HUES48 (cell line): ENCODE measurements at regions not wholly inside any gene's neighbourhood (a gene's known extent, or its start where the extent isn't known, plus 50 kb on each side); places are given as distances from the start of the nearest gene placed in this dataset.

Experiments used
- H3K27ac ChIP-seq: one replicate; pipeline ENCODE4 v1.7.0; 2013; ENCODE audit warnings: low read depth, low read length, inconsistent platforms
- H3K27me3 ChIP-seq: 2 replicates; pipeline ENCODE4 v1.6.1; 2013; ENCODE audit warnings: mild to moderate bottlenecking, low read length; ENCODE audit not compliant: control insufficient read depth, insufficient read depth
- H3K36me3 ChIP-seq: 2 replicates; pipeline ENCODE4 v1.6.1; 2013; ENCODE audit warnings: low read length; ENCODE audit not compliant: control insufficient read depth, insufficient read depth
- H3K4me1 ChIP-seq: 2 replicates; pipeline ENCODE4 v1.6.1; 2013; ENCODE audit warnings: mild to moderate bottlenecking, low read length; ENCODE audit not compliant: control insufficient read depth, insufficient read depth
- H3K4me3 ChIP-seq: 2 replicates; pipeline ENCODE4 v1.5.1; 2013; ENCODE audit warnings: mild to moderate bottlenecking, low read depth, low read length
- H3K9ac ChIP-seq: 2 replicates; pipeline ENCODE4 v1.6.1; 2013; ENCODE audit warnings: mild to moderate bottlenecking, low read depth, low read length, moderate library complexity
- H3K9me3 ChIP-seq: 2 replicates; pipeline ENCODE4 v1.6.1; 2013; ENCODE audit warnings: low read length; ENCODE audit not compliant: control insufficient read depth, insufficient read depth

- H3K27ac ChIP-seq = no peak overlapping the region
- no peaks in the 10 kb centered on the region for H3K9me3 ChIP-seq
- no peaks in the 10 kb centered on the region for H3K27me3 ChIP-seq
Observed at GRCh38 chr7:88396948-88397322, 90.2 kb upstream of the STEAP4 start.

DNA sequence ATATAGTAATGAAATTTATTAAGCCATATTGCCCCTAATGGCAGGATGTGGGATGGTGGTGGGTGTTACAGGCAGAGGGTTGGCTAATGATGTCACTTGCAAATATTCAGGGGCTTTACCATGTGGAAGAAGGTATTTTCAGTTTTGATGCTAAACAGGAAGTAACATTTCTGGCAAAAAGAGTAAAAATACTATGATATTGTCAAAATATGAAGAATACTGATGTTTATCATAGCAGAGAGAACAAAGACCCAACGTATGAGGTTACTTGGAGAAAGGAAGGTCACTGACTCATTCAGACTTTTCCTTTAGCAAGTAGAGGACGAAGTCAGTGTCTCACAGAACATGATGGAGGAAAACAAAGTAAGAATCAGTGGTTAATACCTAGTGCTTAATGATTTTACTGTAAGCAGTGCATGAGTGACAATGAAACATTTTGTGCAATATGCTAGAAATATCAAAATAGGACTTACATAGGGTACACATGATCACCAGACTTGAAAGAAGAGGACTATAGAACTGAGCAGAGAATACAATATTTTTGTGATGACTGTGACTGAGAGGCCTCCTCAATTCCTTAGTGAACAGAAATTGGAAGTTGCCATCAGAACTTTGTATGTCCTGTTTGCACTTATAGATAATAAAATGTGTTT lies 89.7 kb upstream of the STEAP4 start:
- no peaks in the 10 kb centered on the region for H3K27me3 ChIP-seq
- H3K9ac ChIP-seq = no peak overlapping the region
- no peaks in the 10 kb centered on the region for H3K9me3 ChIP-seq
- H3K4me1 ChIP-seq = no peaks in the 10 kb centered on the region
- H3K36me3 ChIP-seq = no peaks in the 10 kb centered on the region
- no peak overlapping the region for H3K27ac ChIP-seq
- H3K4me3 ChIP-seq = no peak overlapping the region

More at GRCh38 chr7:88396948-88397322, 90.2 kb upstream of the STEAP4 start:
- H3K4me1 ChIP-seq = no peaks in the 10 kb centered on the region
- H3K36me3 ChIP-seq = no peaks in the 10 kb centered on the region
- H3K4me3 ChIP-seq = no peak overlapping the region
- no peak overlapping the region for H3K9ac ChIP-seq

DNA sequence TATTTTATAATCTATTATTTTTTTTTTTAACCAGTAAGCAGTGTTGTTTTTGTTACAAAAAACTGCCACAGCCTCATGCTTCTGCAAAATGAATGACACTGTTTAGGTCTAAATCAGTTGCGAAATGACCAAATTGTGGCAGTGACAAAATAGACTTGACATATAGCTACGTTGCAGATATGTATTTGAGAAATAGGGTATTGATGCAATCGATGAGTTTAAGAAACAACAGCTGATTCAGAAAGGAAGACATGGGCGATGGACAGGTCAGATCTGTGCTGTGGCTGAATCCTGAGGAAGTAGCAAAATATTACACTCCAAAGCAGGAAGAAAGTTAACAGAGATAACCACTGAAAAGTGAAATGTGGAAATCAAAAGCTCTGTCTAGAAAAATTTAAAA lies 89.0 kb upstream of the STEAP4 start:
- H3K4me3 ChIP-seq = no peak overlapping the region
- H3K27ac ChIP-seq = no peak overlapping the region
- no peaks in the 10 kb centered on the region for H3K4me1 ChIP-seq
- no peaks in the 10 kb centered on the region for H3K36me3 ChIP-seq
- no peaks in the 10 kb centered on the region for H3K27me3 ChIP-seq
- no peaks in the 10 kb centered on the region for H3K9me3 ChIP-seq
- no peak overlapping the region for H3K9ac ChIP-seq

GRCh38 chr7:88391247-88391646 lies 84.6 kb upstream of the STEAP4 start:
- no peak overlapping the region for H3K4me3 ChIP-seq

GRCh38 chr7:88387368-88387767 lies 80.7 kb upstream of the STEAP4 start:
- Histone ChIP-seq H3K27me3 (no peaks in the 10 kb centered on the region), H3K9ac (no peak overlapping the region), H3K36me3 (no peaks in the 10 kb centered on the region), H3K9me3 (no peaks in the 10 kb centered on the region), H3K4me1 (0 out of 2 replicates have a peak, but pooled peaks cover 7% of the 10 kb centered on the region), H3K27ac (no peak overlapping the region), H3K4me3 (no peak overlapping the region)

More at GRCh38 chr7:88391247-88391646, 84.6 kb upstream of the STEAP4 start:
- H3K9me3 ChIP-seq = no peaks in the 10 kb centered on the region
- no peak overlapping the region for H3K9ac ChIP-seq
- H3K27me3 ChIP-seq = no peaks in the 10 kb centered on the region
- H3K36me3 ChIP-seq = no peaks in the 10 kb centered on the region
- H3K27ac ChIP-seq = no peak overlapping the region
- 0 out of 2 replicates have a peak, but pooled peaks cover 7% of the 10 kb centered on the region for H3K4me1 ChIP-seq

DNA sequence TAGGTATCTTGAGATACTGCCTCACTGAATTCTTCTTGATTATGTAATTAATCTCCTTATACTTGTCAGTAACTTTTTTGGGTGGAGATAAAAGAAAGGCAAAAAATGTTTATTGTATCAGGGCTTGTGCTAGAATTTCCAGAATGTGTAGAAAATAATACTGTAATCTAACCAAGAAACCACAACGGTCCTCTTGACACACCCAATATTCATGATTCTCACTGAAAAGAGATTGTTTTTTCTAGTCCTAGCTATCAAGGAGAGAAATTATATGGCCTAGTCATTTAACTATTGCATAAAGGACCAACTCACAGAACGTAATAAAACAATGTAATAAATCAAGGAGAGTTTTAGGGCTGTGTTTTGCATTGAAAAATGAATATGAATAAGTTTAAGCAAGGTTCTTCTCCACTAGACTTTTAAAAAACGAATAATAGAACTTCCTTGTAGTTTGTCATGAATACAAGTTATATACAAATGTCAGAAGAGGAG lies 80.0 kb upstream of the STEAP4 start:
- no peak overlapping the region for H3K27ac ChIP-seq
- no peak overlapping the region for H3K4me3 ChIP-seq
- H3K4me1 ChIP-seq = 0 out of 2 replicates have a peak, but pooled peaks cover 7% of the 10 kb centered on the region
- H3K9ac ChIP-seq = no peak overlapping the region
- H3K27me3 ChIP-seq = no peaks in the 10 kb centered on the region
- no peaks in the 10 kb centered on the region for H3K9me3 ChIP-seq
- no peaks in the 10 kb centered on the region for H3K36me3 ChIP-seq

GRCh38 chr7:88377434-88377833 lies 70.7 kb upstream of the STEAP4 start:
- no peak overlapping the region for H3K9ac ChIP-seq
- 0 out of 2 replicates have a peak overlapping the region, but pooled peaks have one; percentile 1 for H3K4me3 ChIP-seq
- no peaks in the 10 kb centered on the region for H3K27me3 ChIP-seq
- H3K36me3 ChIP-seq = no peaks in the 10 kb centered on the region
- H3K4me1 ChIP-seq = peaks cover 24% of the 10 kb centered on the region
- peaks cover 5% of the 10 kb centered on the region; the same call in 1 of the 2 replicates for H3K9me3 ChIP-seq
- peak overlapping the region; percentile 90 for H3K27ac ChIP-seq

- H3K9me3 ChIP-seq = no peaks in the 10 kb centered on the region
- no peak overlapping the region for H3K9ac ChIP-seq
- no peak overlapping the region for H3K4me3 ChIP-seq
- H3K27ac ChIP-seq = no peak overlapping the region
- H3K27me3 ChIP-seq = no peaks in the 10 kb centered on the region
- no peaks in the 10 kb centered on the region for H3K36me3 ChIP-seq
- peaks cover 3% of the 10 kb centered on the region for H3K4me1 ChIP-seq
Observed at GRCh38 chr7:88368686-88369085, 62.0 kb upstream of the STEAP4 start.

GRCh38 chr7:88366845-88367244 lies 60.2 kb upstream of the STEAP4 start:
- H3K36me3 ChIP-seq = no peaks in the 10 kb centered on the region

GRCh38 chr7:88363869-88364268 lies 57.2 kb upstream of the STEAP4 start:
- H3K4me1 ChIP-seq = peaks cover 7% of the 10 kb centered on the region
- H3K27me3 ChIP-seq = no peaks in the 10 kb centered on the region
- no peak overlapping the region for H3K9ac ChIP-seq
- no peak overlapping the region for H3K27ac ChIP-seq
- H3K9me3 ChIP-seq = no peaks in the 10 kb centered on the region
- H3K36me3 ChIP-seq = no peaks in the 10 kb centered on the region
- H3K4me3 ChIP-seq = no peak overlapping the region

More at GRCh38 chr7:88366845-88367244, 60.2 kb upstream of the STEAP4 start:
- no peak overlapping the region for H3K4me3 ChIP-seq
- no peak overlapping the region for H3K27ac ChIP-seq
- no peaks in the 10 kb centered on the region for H3K9me3 ChIP-seq
- no peak overlapping the region for H3K9ac ChIP-seq
- H3K27me3 ChIP-seq = no peaks in the 10 kb centered on the region
- peaks cover 7% of the 10 kb centered on the region for H3K4me1 ChIP-seq

- Histone ChIP-seq H3K9me3 (no peaks in the 10 kb centered on the region), H3K27me3 (no peaks in the 10 kb centered on the region)
Observed at GRCh38 chr7:88363249-88363648, 56.6 kb upstream of the STEAP4 start.

More at GRCh38 chr7:88363249-88363648, 56.6 kb upstream of the STEAP4 start:
- Histone ChIP-seq H3K4me1 (peaks cover 7% of the 10 kb centered on the region), H3K36me3 (no peaks in the 10 kb centered on the region), H3K27ac (no peak overlapping the region), H3K9ac (no peak overlapping the region), H3K4me3 (no peak overlapping the region)
